H1 (cell line): ENCODE measurements at regions not wholly inside any gene's neighbourhood (a gene's known extent, or its start where the extent isn't known, plus 50 kb on each side); places are given as distances from the start of the nearest gene placed in this dataset.

Experiments used
- CREB1 ChIP-seq: IDR thresholded peaks from 2 replicates; pipeline ENCODE4 v1.6.1; 2012; ENCODE audit warnings: inconsistent platforms
- EZH2 ChIP-seq: fragments of 200-600 bp; sonication (generic); IDR thresholded peaks from 2 replicates; pipeline ENCODE4 v1.7.1; 2012; ENCODE audit warnings: low read depth, mild to moderate bottlenecking, moderate library complexity, low read length, inconsistent platforms; ENCODE audit not compliant: severe bottlenecking
- GABPA ChIP-seq: IDR thresholded peaks from 2 replicates; pipeline ENCODE4 v1.6.1; 2011; ENCODE audit warnings: mild to moderate bottlenecking, low read length, moderate library complexity, borderline replicate concordance; ENCODE audit not compliant: insufficient read depth
- GTF2F1 ChIP-seq: IDR thresholded peaks from 2 replicates; pipeline ENCODE4 v1.6.1; 2012; ENCODE audit warnings: low read depth, low read length, improper control_type of control experiment, borderline replicate concordance
- KDM4A ChIP-seq: IDR thresholded peaks from one replicate; pipeline ENCODE4 v1.7.1; 2012; ENCODE audit warnings: low read depth, mild to moderate bottlenecking, moderate library complexity, low read length, inconsistent platforms; ENCODE audit not compliant: severe bottlenecking
- MAFK ChIP-seq: IDR thresholded peaks from 2 replicates; pipeline ENCODE4 v1.6.1; 2012; ENCODE audit warnings: low read depth, mild to moderate bottlenecking, improper control_type of control experiment, low read length
- SIN3A ChIP-seq, 2 experiments: IDR thresholded peaks in 1 of 2; conservative IDR thresholded peaks in 1 of 2; 2 replicates each; pipeline ENCODE4 v1.6.1; 2011 to 2012; ENCODE audit warnings: low read length in 2 of 2, improper control_type of control experiment in 1 of 2, low read depth in 1 of 2, mild to moderate bottlenecking in 1 of 2
- SP1 ChIP-seq: IDR thresholded peaks from 2 replicates; pipeline ENCODE4 v1.6.1; 2011; ENCODE audit warnings: low read depth, low read length
- SP4 ChIP-seq: IDR thresholded peaks from 2 replicates; pipeline ENCODE4 v1.6.1; 2012; ENCODE audit warnings: low read length, inconsistent platforms
- TAF1 ChIP-seq: IDR thresholded peaks from 2 replicates; pipeline ENCODE4 v1.6.1; 2011; ENCODE audit warnings: mild to moderate bottlenecking, low read depth, low read length
- TCF12 ChIP-seq: IDR thresholded peaks from 2 replicates; pipeline ENCODE4 v1.6.1; 2011; ENCODE audit warnings: low read depth, mild to moderate bottlenecking, low read length
- TF ChIP-seq, protein P1 (sequence below): IDR thresholded peaks from 2 replicates; pipeline ENCODE4 v1.6.1; 2012; ENCODE audit warnings: low read length, inconsistent platforms

DNA sequence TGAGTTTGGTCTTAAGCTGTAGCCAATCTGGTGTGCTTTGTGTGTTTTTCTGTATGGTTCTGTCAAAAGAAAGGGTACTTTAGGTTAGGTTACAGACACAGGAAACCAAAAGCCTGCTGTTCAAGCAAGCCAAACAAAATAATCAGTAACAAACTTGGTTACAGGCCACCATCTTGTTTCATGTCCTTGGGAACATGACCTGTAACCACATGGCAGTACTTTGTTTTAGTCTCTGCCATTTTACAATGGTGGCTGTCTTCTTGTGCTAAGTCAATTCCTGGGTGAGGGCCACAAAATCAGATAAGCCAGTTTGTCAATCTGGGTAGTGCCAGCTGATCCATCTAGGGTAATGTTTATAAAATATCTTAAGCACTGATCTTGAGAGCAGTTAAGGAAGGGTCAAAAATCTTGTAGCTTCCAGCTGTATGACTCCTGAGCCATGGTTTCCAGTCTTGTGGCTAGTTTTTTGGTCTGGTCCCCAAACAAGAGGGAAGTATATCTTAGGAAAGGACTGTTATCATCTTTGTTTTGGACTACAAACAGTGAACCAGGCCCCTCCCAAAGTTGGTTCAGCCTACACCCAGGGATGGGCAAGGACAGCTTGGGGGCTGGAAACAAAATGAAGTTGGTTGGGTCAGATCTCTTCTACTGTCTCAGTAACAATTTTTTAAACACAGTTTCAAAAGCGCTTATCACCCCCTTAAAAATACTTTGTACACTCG is 90.0 kb downstream of the IGLL5 start:
- no peak for TF ChIP-seq SIN3A (conservative IDR thresholded peaks at IDR 0.05 in 1 of 2, IDR thresholded peaks at IDR 0.05 in 1 of 2; ENCODE audit: low read depth in 1 of 2, low read length in 2 of 2)
- no peak for TF ChIP-seq CREB1
- TF ChIP-seq, protein P1, sequence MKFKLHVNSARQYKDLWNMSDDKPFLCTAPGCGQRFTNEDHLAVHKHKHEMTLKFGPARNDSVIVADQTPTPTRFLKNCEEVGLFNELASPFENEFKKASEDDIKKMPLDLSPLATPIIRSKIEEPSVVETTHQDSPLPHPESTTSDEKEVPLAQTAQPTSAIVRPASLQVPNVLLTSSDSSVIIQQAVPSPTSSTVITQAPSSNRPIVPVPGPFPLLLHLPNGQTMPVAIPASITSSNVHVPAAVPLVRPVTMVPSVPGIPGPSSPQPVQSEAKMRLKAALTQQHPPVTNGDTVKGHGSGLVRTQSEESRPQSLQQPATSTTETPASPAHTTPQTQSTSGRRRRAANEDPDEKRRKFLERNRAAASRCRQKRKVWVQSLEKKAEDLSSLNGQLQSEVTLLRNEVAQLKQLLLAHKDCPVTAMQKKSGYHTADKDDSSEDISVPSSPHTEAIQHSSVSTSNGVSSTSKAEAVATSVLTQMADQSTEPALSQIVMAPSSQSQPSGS, result no peak
- TF ChIP-seq SP4, result no peak
- no peak for TF ChIP-seq SP1
- no peak for TF ChIP-seq GTF2F1
- TF ChIP-seq KDM4A, result no peak
- TF ChIP-seq GABPA, result no peak
- TF ChIP-seq TCF12, result no peak
- no peak for TF ChIP-seq TAF1
- no peak for TF ChIP-seq EZH2
- TF ChIP-seq MAFK, result no peak
